ENCODE measurements at regions not wholly inside any gene's neighbourhood (a gene's known extent, or its start where the extent isn't known, plus 50 kb on each side); places are given as distances from the start of the nearest gene placed in this dataset.

- TF ChIP-seq YY2 (tag by site-specific recombination; IDR thresholded peaks at IDR 0.05): no peak
- TF ChIP-seq ZNF169 (tag by site-specific recombination; IDR thresholded peaks at IDR 0.05): no peak
- no peak for TF ChIP-seq ZSCAN18 (tag by site-specific recombination; IDR thresholded peaks at IDR 0.05)
- no peak for TF ChIP-seq TRIM28 (IDR thresholded peaks at IDR 0.05; ENCODE audit: borderline replicate concordance, low read length)
These were observed 107.3 kb upstream of the MYCN start (continued) for GRCh38 chr2:15832849-15833680.

GRCh38 chr2:15833731-15834130 is 106.6 kb upstream of the MYCN start:
- CTCF ChIA-PET: no interaction called here
- Histone ChIP-seq H3K4me3 (ENCODE audit: low read depth, low read length) (no peak overlapping the region), H3K36me3 (ENCODE audit: control insufficient read depth in 2 of 2, insufficient read depth in 1 of 2, low read length in 2 of 2) (no peaks in the 10 kb centered on the region), H3K27ac (ENCODE audit: extremely low read depth, low read depth, low read length) (no peak overlapping the region), H3K4me1 (ENCODE audit: control insufficient read depth, insufficient read depth, low read length) (no peaks in the 10 kb centered on the region), H3K9me3 (ENCODE audit: control insufficient read depth, insufficient read depth, low read depth, low read length) (no peaks in the 10 kb centered on the region)
- TF ChIP-seq ZNF654 (tag by site-specific recombination; IDR thresholded peaks at IDR 0.05; ENCODE audit: low read depth) (no peak), ZNF140 (tag by site-specific recombination; IDR thresholded peaks at IDR 0.05) (no peak), ZEB2 (tag by site-specific recombination; IDR thresholded peaks at IDR 0.05) (no peak), ZNF626 (tag by site-specific recombination; IDR thresholded peaks at IDR 0.05) (no peak), ZNF621 (tag by site-specific recombination; IDR thresholded peaks at IDR 0.05) (no peak), ZNF132 (tag by site-specific recombination; IDR thresholded peaks at IDR 0.05; ENCODE audit: borderline replicate concordance) (no peak), MZF1 (tag by site-specific recombination; IDR thresholded peaks at IDR 0.05; ENCODE audit: borderline replicate concordance) (no peak), ZNF645 (tag by site-specific recombination; IDR thresholded peaks at IDR 0.05) (no peak), GFI1B (tag by site-specific recombination; IDR thresholded peaks at IDR 0.05) (no peak), ZBTB44 (tag by site-specific recombination; IDR thresholded peaks at IDR 0.05) (no peak), ZBTB1 (tag by site-specific recombination; IDR thresholded peaks at IDR 0.05) (no peak), SCRT1 (tag by site-specific recombination; IDR thresholded peaks at IDR 0.05; ENCODE audit: borderline replicate concordance) (no peak), ZNF555 (tag by site-specific recombination; conservative IDR thresholded peaks at IDR 0.05) (no peak), ZNF16 (tag by site-specific recombination; IDR thresholded peaks at IDR 0.05; ENCODE audit: low read depth) (no peak)
- POLR2A ChIA-PET: no interaction called here

GRCh38 chr2:15834381-15835031 is 105.8 kb upstream of the MYCN start:
- no peaks in the 10 kb centered on the region for H3K36me3 ChIP-seq (ENCODE audit: control insufficient read depth in 2 of 2, insufficient read depth in 1 of 2, low read length in 2 of 2)
- H3K4me1 ChIP-seq (ENCODE audit: control insufficient read depth, insufficient read depth, low read length): no peaks in the 10 kb centered on the region
- ChIA-PET CTCF (no interaction called here), POLR2A (no interaction called here)
- TF ChIP-seq KLF7 (tag by site-specific recombination; IDR thresholded peaks at IDR 0.05; ENCODE audit: borderline replicate concordance) (no peak), ZSCAN30 (tag by site-specific recombination; IDR thresholded peaks at IDR 0.05) (no peak)
- no peaks in the 10 kb centered on the region for H3K9me3 ChIP-seq (ENCODE audit: control insufficient read depth, insufficient read depth, low read depth, low read length)
- H3K27ac ChIP-seq (ENCODE audit: extremely low read depth, low read depth, low read length): no peak overlapping the region
- H3K4me3 ChIP-seq (ENCODE audit: low read depth, low read length): no peak overlapping the region
